BLaER1 treated with 17β-estradiol and CSF1 and Interleukin-3, amounts not matched to agents 10 nM and 100 nM (cell line): ENCODE measurements at regions not wholly inside any gene's neighbourhood (a gene's known extent, or its start where the extent isn't known, plus 50 kb on each side); places are given as distances from the start of the nearest gene placed in this dataset.

Experiments used
- H3K27ac ChIP-seq, 11 experiments: shearing (Covaris generic); formaldehyde crosslinking; 2 replicates each; pipeline ENCODE4 v1.8.1; 2022
- H3K27me3 ChIP-seq, 11 experiments: shearing (Covaris generic); formaldehyde crosslinking; 2 replicates each; pipeline ENCODE4 v1.8.1; 2022
- H3K36me3 ChIP-seq, 11 experiments: shearing (Covaris generic); formaldehyde crosslinking; 2 replicates each; pipeline ENCODE4 v1.8.1; 2022
- H3K4me1 ChIP-seq, 10 experiments: shearing (Covaris generic); formaldehyde crosslinking; 2 replicates each; pipeline ENCODE4 v1.8.1; 2022
- H3K4me2 ChIP-seq, 11 experiments: shearing (Covaris generic); formaldehyde crosslinking; 2 replicates each; pipeline ENCODE4 v1.8.1; 2022
- H3K4me3 ChIP-seq, 10 experiments: shearing (Covaris generic); formaldehyde crosslinking; 2 replicates each; pipeline ENCODE4 v1.8.1; 2022
- H3K9ac ChIP-seq, 11 experiments: shearing (Covaris generic); formaldehyde crosslinking; 2 replicates each; pipeline ENCODE4 v1.8.1; 2022
- H3K9me3 ChIP-seq, 11 experiments: shearing (Covaris generic); formaldehyde crosslinking; replicated peaks in 1 of 11; 2 replicates each; pipeline ENCODE4 v1.8.1; 2022
- H4K20me1 ChIP-seq, 11 experiments: shearing (Covaris generic); formaldehyde crosslinking; 2 replicates each; pipeline ENCODE4 v1.8.1; 2022
- Cebpa-rat ChIP-seq, 11 experiments: shearing (Covaris generic); IDR thresholded peaks; 2 replicates each; pipeline ENCODE4 v1.8.1; 2022

- Histone ChIP-seq H3K27me3 (peaks cover 0 to 31% (median 10%) of the 10 kb centered on the region in 11 experiments; a peak in 11 of 22 replicates), H3K27ac (no peak overlapping the region), H3K9me3 (no peaks in the 10 kb centered on the region), H3K4me1 (peaks cover 0 to 11% (median 0%) of the 10 kb centered on the region in 10 experiments; a peak in 6 of 20 replicates), H3K9ac (no peak overlapping the region), H3K4me3 (no peak overlapping the region), H4K20me1 (no peaks in the 10 kb centered on the region), H3K36me3 (no peaks in the 10 kb centered on the region), H3K4me2 (no peak overlapping the region)
- TF ChIP-seq Cebpa-rat (IDR thresholded peaks at IDR 0.05) = no peak
Measured at GRCh38 chr19:29013988-29014387, 199.0 kb downstream of the UQCRFS1 start.

GRCh38 chr19:29013325-29013724 is 199.6 kb downstream of the UQCRFS1 start:
- Histone ChIP-seq H4K20me1 (no peaks in the 10 kb centered on the region), H3K4me2 (no peak overlapping the region), H3K27me3 (peaks cover 0 to 31% (median 10%) of the 10 kb centered on the region in 11 experiments; a peak in 11 of 22 replicates), H3K27ac (no peak overlapping the region), H3K9ac (no peak overlapping the region), H3K4me3 (no peak overlapping the region), H3K36me3 (no peaks in the 10 kb centered on the region), H3K9me3 (no peaks in the 10 kb centered on the region), H3K4me1 (peaks cover 0 to 16% (median 0%) of the 10 kb centered on the region in 10 experiments; a peak in 6 of 20 replicates)
- TF ChIP-seq Cebpa-rat (IDR thresholded peaks at IDR 0.05) = no peak

GRCh38 chr19:29012457-29012856 is 200.5 kb downstream of the UQCRFS1 start:
- peaks cover 0 to 16% (median 0%) of the 10 kb centered on the region in 10 experiments; a peak in 6 of 20 replicates for H3K4me1 ChIP-seq
- H3K9ac ChIP-seq = no peak overlapping the region
- H4K20me1 ChIP-seq = no peaks in the 10 kb centered on the region
- peaks cover 0 to 31% (median 10%) of the 10 kb centered on the region in 11 experiments; a peak in 11 of 22 replicates for H3K27me3 ChIP-seq
- no peaks in the 10 kb centered on the region for H3K36me3 ChIP-seq
- no peak overlapping the region for H3K4me3 ChIP-seq
- no peak overlapping the region for H3K4me2 ChIP-seq
- TF ChIP-seq Cebpa-rat (IDR thresholded peaks at IDR 0.05) = no peak
- no peaks in the 10 kb centered on the region for H3K9me3 ChIP-seq
- H3K27ac ChIP-seq = no peak overlapping the region

GRCh38 chr19:29010276-29010675 is 202.7 kb downstream of the UQCRFS1 start:
- H3K27ac ChIP-seq = no peak overlapping the region
- no peaks in the 10 kb centered on the region for H4K20me1 ChIP-seq
- no peak for TF ChIP-seq Cebpa-rat (IDR thresholded peaks at IDR 0.05)
- H3K4me2 ChIP-seq = no peak overlapping the region
- peaks cover 0 to 10% (median 3%) of the 10 kb centered on the region in 11 experiments; a peak in 9 of 22 replicates for H3K27me3 ChIP-seq
- H3K36me3 ChIP-seq = no peaks in the 10 kb centered on the region
- no peaks in the 10 kb centered on the region for H3K9me3 ChIP-seq
- no peak overlapping the region for H3K4me3 ChIP-seq
- H3K4me1 ChIP-seq = peaks cover 0 to 30% (median 11%) of the 10 kb centered on the region in 10 experiments; a peak in 15 of 20 replicates
- H3K9ac ChIP-seq = no peak overlapping the region

- no peaks in the 10 kb centered on the region for H3K9me3 ChIP-seq
- H3K4me2 ChIP-seq = peak overlapping the region in 8 of 11 experiments; percentile 47 to 78 (median 66); a peak in 15 of 22 replicates
- H3K4me1 ChIP-seq = peaks cover 0 to 65% (median 37%) of the 10 kb centered on the region in 10 experiments; a peak in 15 of 20 replicates
- no peak overlapping the region for H3K27ac ChIP-seq
- no peaks in the 10 kb centered on the region for H3K36me3 ChIP-seq
- no peak overlapping the region for H3K9ac ChIP-seq
- no peaks in the 10 kb centered on the region for H3K27me3 ChIP-seq
- no peak overlapping the region for H3K4me3 ChIP-seq
- peak in 3 of 11 experiments; percentile 13 to 62 (median 16); a peak in 2 of 22 replicates for TF ChIP-seq Cebpa-rat (IDR thresholded peaks at IDR 0.05)
- H4K20me1 ChIP-seq = no peaks in the 10 kb centered on the region
Measured at GRCh38 chr19:29006057-29006735, 206.8 kb downstream of the UQCRFS1 start.

- H3K4me2 ChIP-seq = peak overlapping the region in 9 of 11 experiments; percentile 40 to 78 (median 64); a peak in 17 of 22 replicates
- peaks cover 0 to 69% (median 37%) of the 10 kb centered on the region in 10 experiments; a peak in 15 of 20 replicates for H3K4me1 ChIP-seq
- no peaks in the 10 kb centered on the region for H3K27me3 ChIP-seq
- TF ChIP-seq Cebpa-rat (IDR thresholded peaks at IDR 0.05) = no peak
- no peaks in the 10 kb centered on the region for H3K9me3 ChIP-seq
- no peak overlapping the region for H3K9ac ChIP-seq
- no peaks in the 10 kb centered on the region for H3K36me3 ChIP-seq
- no peaks in the 10 kb centered on the region for H4K20me1 ChIP-seq
- H3K4me3 ChIP-seq = no peak overlapping the region
- H3K27ac ChIP-seq = no peak overlapping the region
Measured at GRCh38 chr19:29004796-29005195, 208.2 kb downstream of the UQCRFS1 start.

GRCh38 chr19:29003641-29004409 is 209.1 kb downstream of the UQCRFS1 start:
- TF ChIP-seq Cebpa-rat (IDR thresholded peaks at IDR 0.05) = no peak
- no peaks in the 10 kb centered on the region for H3K27me3 ChIP-seq

GRCh38 chr19:29002336-29002735 is 210.6 kb downstream of the UQCRFS1 start:
- Histone ChIP-seq H3K4me2 (peak overlapping the region in 8 of 11 experiments; percentile 2 to 64 (median 44); a peak in 12 of 22 replicates), H3K4me3 (no peak overlapping the region), H3K4me1 (peaks cover 0 to 61% (median 37%) of the 10 kb centered on the region in 10 experiments; a peak in 15 of 20 replicates), H3K27ac (no peak overlapping the region), H3K36me3 (no peaks in the 10 kb centered on the region), H4K20me1 (no peaks in the 10 kb centered on the region), H3K27me3 (no peaks in the 10 kb centered on the region), H3K9ac (no peak overlapping the region), H3K9me3 (peaks cover 14 to 20% (median 19%) of the 10 kb centered on the region in 11 experiments)
- TF ChIP-seq Cebpa-rat (IDR thresholded peaks at IDR 0.05) = no peak

More at GRCh38 chr19:29003641-29004409, 209.1 kb downstream of the UQCRFS1 start:
- no peak overlapping the region for H3K4me3 ChIP-seq
- no peak overlapping the region for H3K9ac ChIP-seq
- H3K27ac ChIP-seq = no peak overlapping the region
- no peaks in the 10 kb centered on the region for H3K36me3 ChIP-seq
- H3K4me1 ChIP-seq = peaks cover 0 to 66% (median 37%) of the 10 kb centered on the region in 10 experiments; a peak in 15 of 20 replicates
- H3K4me2 ChIP-seq = peak overlapping the region in 8 of 11 experiments; percentile 20 to 78 (median 66); a peak in 13 of 22 replicates
- no peaks in the 10 kb centered on the region for H4K20me1 ChIP-seq
- peaks cover 0 to 5% (median 4%) of the 10 kb centered on the region in 11 experiments; a peak in 13 of 22 replicates for H3K9me3 ChIP-seq
